HG02642 (cell line): ENCODE measurements at regions not wholly inside any gene's neighbourhood (a gene's known extent, or its start where the extent isn't known, plus 50 kb on each side); places are given as distances from the start of the nearest gene placed in this dataset.

Experiments used
- ATAC-seq: cut with Tn5 transposase; IDR thresholded peaks from one replicate; pipeline ENCODE4 v1.9.1; 2021; ENCODE audit warnings: mild to moderate bottlenecking; ENCODE audit not compliant: unreplicated experiment, poor library complexity

DNA sequence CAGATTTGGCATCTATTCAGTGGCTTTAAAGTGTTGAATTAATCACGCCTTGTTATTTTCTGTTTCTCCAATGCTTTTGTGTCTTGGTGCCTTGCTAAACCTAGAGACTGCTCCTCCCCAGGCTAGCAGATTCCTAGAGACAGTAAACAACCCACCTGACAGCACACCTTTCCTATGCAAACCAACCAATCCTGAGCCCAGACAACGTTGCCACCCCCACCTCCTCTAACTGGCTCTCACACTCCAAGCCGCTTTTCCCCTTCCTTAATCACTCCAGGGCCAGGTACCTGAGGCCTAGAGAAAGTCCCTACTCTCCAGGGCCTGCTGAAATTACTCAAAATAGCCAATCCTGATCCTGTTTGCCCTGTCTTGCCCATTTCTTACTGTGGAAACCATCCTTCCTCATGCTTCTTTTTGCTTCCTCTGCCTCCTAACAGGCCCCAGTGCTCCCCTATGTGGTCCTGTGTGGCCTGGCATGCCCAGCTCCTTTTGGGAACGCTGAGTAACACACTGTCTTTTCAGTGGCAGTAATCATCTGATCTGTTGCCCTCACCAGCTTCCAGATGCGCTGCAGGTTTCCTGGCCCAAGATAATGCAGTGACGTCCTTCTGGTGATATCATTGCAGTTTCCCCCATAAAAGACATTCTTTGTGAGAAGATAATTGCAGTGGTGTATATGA lies 53.4 kb downstream of the GAS1 start:
- ATAC-seq, result no peak

DNA sequence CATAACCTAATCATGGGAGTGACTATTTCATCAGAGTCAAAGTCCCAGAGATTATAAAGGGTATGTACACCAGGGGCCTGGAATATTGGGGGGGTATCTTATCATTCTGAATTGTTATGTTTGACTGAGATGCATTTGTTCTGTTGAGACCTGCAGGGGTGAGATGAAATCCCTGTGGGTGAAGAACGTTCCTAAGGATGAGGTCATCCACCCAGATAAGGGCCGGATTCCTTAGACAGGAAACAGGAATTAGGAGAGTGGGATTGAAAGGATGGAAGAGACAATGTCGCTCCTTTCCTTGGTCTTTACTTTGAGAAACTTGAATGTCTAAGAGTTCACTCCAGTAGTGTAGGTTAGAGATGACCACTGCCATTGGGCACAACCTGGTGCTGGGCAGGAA lies 54.7 kb downstream of the GAS1 start:
- ATAC-seq, result no peak

- no peak for ATAC-seq
Measured at GRCh38 chr9:86891886-86892437, 55.3 kb downstream of the GAS1 start.

DNA sequence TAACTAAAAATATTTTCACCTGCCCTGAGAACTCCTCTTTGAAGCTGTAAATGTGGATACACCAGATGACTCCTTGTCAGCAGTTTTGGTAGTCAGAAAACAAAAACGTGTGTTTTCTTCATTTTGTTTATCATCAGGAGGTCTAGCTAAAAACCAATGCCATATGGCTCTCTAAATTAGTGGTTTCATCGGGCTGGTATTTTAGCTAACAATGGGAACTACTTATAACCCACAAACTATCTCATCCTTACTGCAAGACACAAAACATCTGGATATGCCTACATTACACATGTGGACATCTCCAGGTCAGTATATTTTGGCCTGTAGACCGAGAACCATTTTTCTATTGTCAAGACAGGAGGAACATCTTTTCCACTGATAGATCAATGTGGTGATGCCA lies 56.2 kb downstream of the GAS1 start:
- no peak for ATAC-seq

DNA sequence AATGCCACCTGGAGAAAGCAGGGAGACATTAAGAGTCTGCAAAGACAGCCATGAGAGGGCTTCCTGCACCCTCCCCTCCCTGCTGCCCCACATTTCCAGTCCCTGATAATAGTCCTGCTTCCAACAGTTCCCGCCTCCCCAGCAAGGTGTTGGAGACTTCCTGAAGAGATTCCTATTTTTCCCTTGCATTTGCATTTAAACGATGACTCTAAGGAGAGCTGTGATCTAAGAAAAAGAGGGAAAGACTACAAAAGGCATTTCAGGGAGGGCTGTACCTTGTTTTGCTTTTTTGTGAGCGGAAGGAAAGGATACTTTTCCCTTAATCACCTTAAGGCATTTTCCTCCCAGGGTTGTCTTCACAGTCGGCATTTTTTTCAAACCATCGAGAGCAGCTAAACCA lies 62.1 kb downstream of the GAS1 start:
- ATAC-seq, result no peak

DNA sequence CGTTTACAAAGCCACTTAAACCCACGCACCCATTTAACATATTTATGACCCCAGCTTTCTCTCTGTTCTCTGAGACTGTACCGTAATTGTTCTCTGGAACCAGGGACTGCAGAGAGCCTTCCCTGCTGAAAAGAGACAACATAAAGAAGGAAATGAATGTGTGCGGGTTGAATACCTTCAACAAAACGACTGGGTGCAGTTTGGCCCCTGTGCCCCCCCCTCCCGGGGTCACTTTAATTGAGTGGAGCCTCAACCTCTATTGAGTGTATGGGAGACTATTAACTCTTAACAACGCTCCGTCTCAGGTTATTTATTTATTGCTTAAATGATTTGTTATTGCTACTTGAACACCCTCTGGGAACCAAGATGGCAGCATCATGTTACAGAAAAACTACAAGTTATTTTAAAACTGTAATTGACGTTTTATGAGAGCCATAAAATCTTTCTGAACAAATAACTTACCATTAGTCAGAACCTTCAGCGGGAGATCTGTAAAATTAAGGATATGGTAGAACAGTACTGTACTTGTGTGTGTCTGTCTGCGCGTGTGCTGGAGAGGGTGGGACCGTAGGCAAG lies 70.6 kb downstream of the GAS1 start:
- ATAC-seq, result no peak

GRCh38 chr9:86868616-86869015 lies 78.7 kb downstream of the GAS1 start:
- no peak for ATAC-seq

DNA sequence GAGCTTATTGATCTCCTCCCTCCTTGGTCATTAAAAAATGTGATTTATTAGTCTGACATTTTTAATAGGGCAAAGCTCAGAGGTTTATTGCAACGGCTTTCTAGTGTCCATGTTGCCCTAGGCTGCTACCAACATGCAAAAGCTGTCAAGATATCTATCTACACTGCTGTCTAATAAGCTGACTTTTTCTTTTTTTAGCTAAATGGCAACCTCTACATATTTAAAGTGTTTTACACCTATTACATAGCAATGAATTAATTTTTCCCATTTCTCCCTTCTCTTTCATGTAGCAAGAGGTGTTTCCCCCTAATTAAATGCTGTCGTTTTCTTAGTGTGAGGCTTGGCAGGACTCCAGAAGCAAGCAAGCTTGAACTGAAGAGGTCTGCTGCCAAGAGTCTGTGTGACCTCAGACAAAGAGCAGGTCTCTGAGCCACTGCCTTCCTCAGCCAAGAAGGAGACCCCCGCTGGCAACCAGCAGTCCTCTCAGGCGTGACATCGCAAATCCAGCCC lies 79.4 kb downstream of the GAS1 start:
- no peak for ATAC-seq

- ATAC-seq, result no peak
Measured at GRCh38 chr9:86865952-86866351, 81.4 kb downstream of the GAS1 start.

DNA sequence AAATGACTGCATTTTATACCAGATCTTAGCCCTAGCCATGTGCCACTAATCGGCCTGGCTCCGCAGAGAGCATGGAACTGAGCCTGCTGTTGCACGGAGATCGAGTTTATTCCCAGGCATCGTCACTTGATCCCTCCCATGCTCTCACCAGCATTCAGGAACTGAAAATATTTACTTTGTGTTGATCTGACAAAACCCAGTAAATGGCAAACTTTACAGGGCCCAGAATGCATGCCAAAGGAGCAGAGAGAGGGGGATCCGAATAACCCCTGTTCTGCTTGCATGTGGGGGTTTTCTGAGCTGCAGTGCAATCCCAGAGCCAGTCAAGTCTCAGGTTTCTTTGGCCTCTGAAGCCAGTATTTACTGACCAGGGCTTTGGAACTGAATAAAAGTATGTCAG lies 87.3 kb downstream of the GAS1 start:
- ATAC-seq, result no peak

- no peak for ATAC-seq
Measured at GRCh38 chr9:86859056-86859455, 88.2 kb downstream of the GAS1 start.

GRCh38 chr9:86858009-86858408 lies 89.3 kb downstream of the GAS1 start:
- ATAC-seq, result no peak

GRCh38 chr9:86856259-86856658 lies 91.0 kb downstream of the GAS1 start:
- no peak for ATAC-seq

DNA sequence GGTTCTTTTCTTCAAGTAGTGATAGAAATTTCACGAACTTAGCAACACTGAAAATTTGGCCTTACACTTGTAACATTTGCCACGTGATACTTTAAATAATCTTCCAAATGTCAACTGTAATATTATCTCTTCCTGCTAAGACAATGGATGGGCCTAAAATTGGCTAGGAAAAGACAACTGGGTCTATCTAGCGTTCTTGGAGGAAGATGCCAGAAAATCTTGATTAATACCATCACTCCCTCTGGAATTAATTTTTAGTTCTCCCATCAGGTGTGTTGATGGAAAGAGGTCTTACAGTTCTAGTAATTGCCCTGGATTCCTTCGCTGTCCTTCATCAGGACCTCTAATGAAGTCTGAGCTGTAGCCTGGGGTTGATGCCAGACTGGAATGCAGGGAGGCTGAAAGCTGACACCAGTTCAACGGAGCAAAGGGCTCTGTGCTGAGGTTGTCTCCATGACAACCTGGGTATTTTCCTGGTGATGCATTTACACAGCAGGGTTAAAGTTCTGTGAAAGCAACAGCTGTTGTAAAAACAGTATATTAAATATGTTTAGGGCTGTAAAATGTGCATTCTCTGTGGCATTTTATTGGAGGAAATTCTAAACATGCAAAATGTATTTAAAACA lies 92.3 kb downstream of the GAS1 start:
- ATAC-seq, result no peak

DNA sequence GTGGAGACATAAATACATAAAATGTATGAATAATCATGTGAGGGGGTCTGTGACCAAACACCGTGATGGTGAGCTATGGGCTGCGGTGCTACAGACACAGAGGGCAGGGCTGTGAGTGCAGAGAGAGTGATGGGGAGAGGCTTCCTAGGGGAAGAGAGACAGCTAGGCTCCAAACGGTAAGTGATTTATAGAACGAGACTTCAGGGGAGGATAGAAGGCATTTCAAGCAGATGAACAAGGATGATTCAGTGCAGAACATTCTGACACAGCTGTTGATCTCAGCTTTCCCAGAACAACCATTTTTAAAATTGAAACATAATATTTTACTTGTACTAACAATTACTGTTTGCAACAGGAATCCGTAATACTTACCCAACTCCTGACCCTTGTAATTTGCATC lies 100.7 kb downstream of the GAS1 start:
- ATAC-seq, result no peak

DNA sequence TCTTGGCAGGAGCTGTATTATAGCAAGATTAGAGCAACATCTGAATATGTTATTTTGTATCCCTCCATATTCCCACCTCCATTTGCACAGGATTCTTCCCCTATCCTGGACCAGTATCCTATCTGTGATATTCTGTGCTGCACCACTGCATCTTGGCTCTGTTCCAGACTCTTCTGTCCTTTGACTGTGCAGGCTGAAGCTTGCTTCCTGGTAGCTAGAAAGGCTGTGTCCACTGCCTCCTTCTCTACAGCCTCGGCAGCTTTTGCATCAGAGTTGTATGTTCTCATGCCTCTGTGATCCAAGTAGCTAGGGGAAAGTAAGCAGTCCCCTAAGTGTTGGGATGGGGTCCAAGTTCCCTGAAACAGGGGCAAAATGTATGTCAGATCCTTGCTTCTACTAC lies 104.1 kb downstream of the GAS1 start:
- no peak for ATAC-seq

GRCh38 chr9:86842573-86842972 lies 104.7 kb downstream of the GAS1 start:
- ATAC-seq, result no peak

DNA sequence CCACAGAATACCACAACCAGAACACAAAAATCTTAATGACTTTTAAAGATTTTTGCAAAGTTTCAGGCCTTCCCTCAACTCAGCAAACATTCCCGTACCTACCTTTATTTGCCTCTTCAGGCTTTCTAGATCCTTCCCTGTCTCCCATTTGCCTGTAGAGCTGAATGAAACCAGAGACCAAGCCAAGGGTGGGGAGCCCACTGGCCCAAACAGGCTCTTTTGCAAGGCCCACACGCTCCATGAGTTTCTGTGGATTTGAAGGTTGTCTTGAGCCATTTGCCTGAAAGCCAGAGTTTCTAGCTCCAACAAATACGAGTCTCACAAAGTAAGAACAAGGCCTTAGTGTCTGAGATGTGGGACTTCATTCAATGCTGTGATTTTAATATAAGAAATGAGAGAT lies 107.8 kb downstream of the GAS1 start:
- ATAC-seq, result no peak

DNA sequence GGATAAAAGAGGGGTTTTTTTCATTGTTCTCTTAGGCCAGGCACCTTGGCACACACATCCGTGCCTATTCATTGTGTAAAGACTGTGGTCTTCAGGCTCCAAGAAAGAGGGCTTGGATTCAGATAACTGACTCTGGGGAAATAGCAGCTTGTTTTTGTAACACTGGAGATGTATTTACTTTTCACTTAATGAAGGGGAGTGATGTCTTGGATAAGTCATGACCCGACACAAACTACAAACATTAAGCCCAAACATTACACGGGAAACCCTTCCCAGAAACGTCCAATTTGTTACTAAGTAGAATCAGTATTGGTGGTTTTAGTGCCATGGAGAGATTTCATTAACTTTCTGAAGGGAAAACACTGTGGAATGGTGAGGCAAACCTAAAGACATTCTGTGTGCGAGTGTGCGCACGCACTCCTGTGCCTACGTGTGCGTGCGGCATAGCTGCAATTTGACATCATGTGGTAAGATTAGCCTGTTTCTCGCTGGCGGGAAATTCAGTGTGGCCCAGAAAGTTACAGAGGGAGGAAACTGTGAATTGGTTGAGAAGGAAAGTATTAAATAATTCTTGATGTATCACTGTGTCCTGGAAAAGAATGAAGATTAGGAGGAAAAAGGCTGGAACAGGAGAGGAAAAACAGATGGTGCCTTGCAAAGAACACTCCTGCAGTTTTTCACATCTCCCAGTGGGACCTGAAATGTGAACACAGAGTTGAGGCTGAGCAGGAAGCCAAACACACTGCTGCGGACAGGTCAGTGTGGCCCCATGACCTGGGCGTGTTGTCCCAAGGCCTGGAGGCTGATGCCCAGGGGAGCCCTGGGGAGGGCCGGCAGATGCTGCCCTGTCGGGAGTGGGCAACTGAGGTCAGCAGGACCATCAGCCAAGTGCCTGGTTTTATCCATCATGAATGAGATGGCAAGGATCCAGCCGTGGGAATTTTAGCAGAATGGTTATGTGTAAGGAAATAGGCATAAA lies 108.5 kb downstream of the GAS1 start:
- no peak for ATAC-seq

GRCh38 chr9:86837345-86837744 lies 110.0 kb downstream of the GAS1 start:
- ATAC-seq, result no peak
